ENCODE measurements at regions not wholly inside any gene's neighbourhood (a gene's known extent, or its start where the extent isn't known, plus 50 kb on each side); places are given as distances from the start of the nearest gene placed in this dataset.
"Not testable (repeated sequence)": the region's sequence is repeated elsewhere in the genome, so short reads cannot be mapped to it uniquely, and the experiment has no call there.

GRCh38 chr14:34381304-34381703 is 80.7 kb downstream of the SPTSSA start:
- DNase-seq, H3K9me3 Mint-ChIP-seq, H3K4me1 Mint-ChIP-seq, H3K36me3 Mint-ChIP-seq, H3K4me3 Mint-ChIP-seq, H3K27ac Mint-ChIP-seq: not testable (repeated sequence)
- H3K27me3 Mint-ChIP-seq = peaks cover 13% of the 10 kb centered on the region

GRCh38 chr14:34380471-34380845 is 81.6 kb downstream of the SPTSSA start:
- H3K4me1 Mint-ChIP-seq = peaks cover 3% of the 10 kb centered on the region
- H3K4me3 Mint-ChIP-seq = no peak overlapping the region
- no peak for DNase-seq
- H3K36me3 Mint-ChIP-seq = no peaks in the 10 kb centered on the region
- H3K27ac Mint-ChIP-seq = no peak overlapping the region
- H3K9me3 Mint-ChIP-seq = no peaks in the 10 kb centered on the region
- H3K27me3 Mint-ChIP-seq = peaks cover 9% of the 10 kb centered on the region

- DNase-seq = no peak
- Mint-ChIP-seq H3K9me3 (no peaks in the 10 kb centered on the region), H3K4me1 (peaks cover 5% of the 10 kb centered on the region), H3K4me3 (no peak overlapping the region), H3K27ac (no peak overlapping the region), H3K27me3 (peaks cover 9% of the 10 kb centered on the region), H3K36me3 (no peaks in the 10 kb centered on the region)
Measured at GRCh38 chr14:34379816-34380470, 82.1 kb downstream of the SPTSSA start.

- no peaks in the 10 kb centered on the region for H3K36me3 Mint-ChIP-seq
- peaks cover 5% of the 10 kb centered on the region for H3K4me1 Mint-ChIP-seq
Measured at GRCh38 chr14:34376649-34377267, 85.3 kb downstream of the SPTSSA start.

GRCh38 chr14:34374998-34375740 is 86.9 kb downstream of the SPTSSA start:
- Mint-ChIP-seq H3K27me3 (no peaks in the 10 kb centered on the region), H3K4me3 (no peak overlapping the region), H3K27ac (no peak overlapping the region), H3K4me1 (peaks cover 5% of the 10 kb centered on the region), H3K36me3 (no peaks in the 10 kb centered on the region), H3K9me3 (no peaks in the 10 kb centered on the region)
- no peak for DNase-seq

More at GRCh38 chr14:34376649-34377267, 85.3 kb downstream of the SPTSSA start:
- DNase-seq = no peak
- no peaks in the 10 kb centered on the region for H3K9me3 Mint-ChIP-seq
- H3K27ac Mint-ChIP-seq = no peak overlapping the region
- H3K4me3 Mint-ChIP-seq = no peak overlapping the region
- H3K27me3 Mint-ChIP-seq = no peaks in the 10 kb centered on the region

- H3K36me3 Mint-ChIP-seq = no peaks in the 10 kb centered on the region
- H3K9me3 Mint-ChIP-seq = no peaks in the 10 kb centered on the region
- H3K4me1 Mint-ChIP-seq = peaks cover 5% of the 10 kb centered on the region
- H3K27me3 Mint-ChIP-seq = no peaks in the 10 kb centered on the region
- H3K27ac Mint-ChIP-seq = no peak overlapping the region
- no peak overlapping the region for H3K4me3 Mint-ChIP-seq
- DNase-seq = no peak
Measured at GRCh38 chr14:34373191-34373590, 88.8 kb downstream of the SPTSSA start.

- H3K27ac Mint-ChIP-seq = no peak overlapping the region
- no peak overlapping the region for H3K4me3 Mint-ChIP-seq
- peaks cover under 1% of the 10 kb centered on the region for H3K27me3 Mint-ChIP-seq
- H3K36me3 Mint-ChIP-seq = no peaks in the 10 kb centered on the region
- no peak for DNase-seq
- no peaks in the 10 kb centered on the region for H3K9me3 Mint-ChIP-seq
- peaks cover 5% of the 10 kb centered on the region for H3K4me1 Mint-ChIP-seq
Measured at GRCh38 chr14:34372786-34373185, 89.3 kb downstream of the SPTSSA start.

- Mint-ChIP-seq H3K4me3 (no peak overlapping the region), H3K27me3 (peaks cover 7% of the 10 kb centered on the region), H3K9me3 (no peaks in the 10 kb centered on the region), H3K36me3 (no peaks in the 10 kb centered on the region), H3K4me1 (no peaks in the 10 kb centered on the region), H3K27ac (no peak overlapping the region)
- DNase-seq = no peak
Measured at GRCh38 chr14:34369648-34370030, 92.4 kb downstream of the SPTSSA start.

GRCh38 chr14:34368971-34369647 is 92.9 kb downstream of the SPTSSA start:
- Mint-ChIP-seq H3K4me1 (no peaks in the 10 kb centered on the region), H3K4me3 (no peak overlapping the region)
- no peak for DNase-seq

GRCh38 chr14:34368115-34368970 is 93.7 kb downstream of the SPTSSA start:
- Mint-ChIP-seq H3K4me3 (no peak overlapping the region), H3K36me3 (no peaks in the 10 kb centered on the region), H3K27me3 (peaks cover 19% of the 10 kb centered on the region), H3K4me1 (no peaks in the 10 kb centered on the region), H3K27ac (no peak overlapping the region), H3K9me3 (no peaks in the 10 kb centered on the region)
- DNase-seq = no peak

More at GRCh38 chr14:34368971-34369647, 92.9 kb downstream of the SPTSSA start:
- Mint-ChIP-seq H3K27me3 (peaks cover 11% of the 10 kb centered on the region), H3K9me3 (no peaks in the 10 kb centered on the region), H3K36me3 (no peaks in the 10 kb centered on the region), H3K27ac (no peak overlapping the region)

- no peak for DNase-seq
- H3K27ac Mint-ChIP-seq = no peak overlapping the region
- H3K27me3 Mint-ChIP-seq = peaks cover 24% of the 10 kb centered on the region
- no peaks in the 10 kb centered on the region for H3K4me1 Mint-ChIP-seq
- no peaks in the 10 kb centered on the region for H3K9me3 Mint-ChIP-seq
- H3K36me3 Mint-ChIP-seq = no peaks in the 10 kb centered on the region
- no peak overlapping the region for H3K4me3 Mint-ChIP-seq
Measured at GRCh38 chr14:34365309-34365915, 96.6 kb downstream of the SPTSSA start.

- no peak for DNase-seq
Measured at GRCh38 chr14:34364201-34364600, 97.8 kb downstream of the SPTSSA start.

GRCh38 chr14:34363733-34364134 is 98.3 kb downstream of the SPTSSA start:
- no peak for DNase-seq
- H3K27ac Mint-ChIP-seq = no peak overlapping the region
- no peak overlapping the region for H3K4me3 Mint-ChIP-seq
- H3K36me3 Mint-ChIP-seq = no peaks in the 10 kb centered on the region
- peaks cover 4% of the 10 kb centered on the region for H3K4me1 Mint-ChIP-seq
- H3K27me3 Mint-ChIP-seq = peaks cover 24% of the 10 kb centered on the region
- H3K9me3 Mint-ChIP-seq = no peaks in the 10 kb centered on the region

More at GRCh38 chr14:34364201-34364600, 97.8 kb downstream of the SPTSSA start:
- peaks cover 24% of the 10 kb centered on the region for H3K27me3 Mint-ChIP-seq
- no peak overlapping the region for H3K4me3 Mint-ChIP-seq
- no peaks in the 10 kb centered on the region for H3K9me3 Mint-ChIP-seq
- peaks cover 4% of the 10 kb centered on the region for H3K4me1 Mint-ChIP-seq
- no peaks in the 10 kb centered on the region for H3K36me3 Mint-ChIP-seq
- no peak overlapping the region for H3K27ac Mint-ChIP-seq

- Mint-ChIP-seq H3K27me3 (peaks cover 23% of the 10 kb centered on the region), H3K4me1 (peaks cover 4% of the 10 kb centered on the region), H3K4me3 (no peak overlapping the region), H3K9me3 (no peaks in the 10 kb centered on the region), H3K27ac (no peak overlapping the region), H3K36me3 (no peaks in the 10 kb centered on the region)
- no peak for DNase-seq
Measured at GRCh38 chr14:34362641-34363251, 99.3 kb downstream of the SPTSSA start.

Data from activated naive CD8-positive, alpha-beta T cell treated with anti-CD3 and anti-CD28 coated beads for 36 hours (primary cell).